ENCODE measurements at regions not wholly inside any gene's neighbourhood (a gene's known extent, or its start where the extent isn't known, plus 50 kb on each side); places are given as distances from the start of the nearest gene placed in this dataset.
"Not testable (repeated sequence)": the region's sequence is repeated elsewhere in the genome, so short reads cannot be mapped to it uniquely, and the experiment has no call there.

GRCh38 chr10:34954142-34954541 is 136.0 kb downstream of the CUL2 start (continued):
- TF ChIP-seq NFE2L2 (conservative IDR thresholded peaks at IDR 0.05; ENCODE audit: low read length): no peak
- TF ChIP-seq, protein P1, sequence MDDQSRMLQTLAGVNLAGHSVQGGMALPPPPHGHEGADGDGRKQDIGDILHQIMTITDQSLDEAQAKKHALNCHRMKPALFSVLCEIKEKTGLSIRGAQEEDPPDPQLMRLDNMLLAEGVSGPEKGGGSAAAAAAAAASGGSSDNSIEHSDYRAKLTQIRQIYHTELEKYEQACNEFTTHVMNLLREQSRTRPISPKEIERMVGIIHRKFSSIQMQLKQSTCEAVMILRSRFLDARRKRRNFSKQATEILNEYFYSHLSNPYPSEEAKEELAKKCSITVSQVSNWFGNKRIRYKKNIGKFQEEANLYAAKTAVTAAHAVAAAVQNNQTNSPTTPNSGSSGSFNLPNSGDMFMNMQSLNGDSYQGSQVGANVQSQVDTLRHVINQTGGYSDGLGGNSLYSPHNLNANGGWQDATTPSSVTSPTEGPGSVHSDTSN (IDR thresholded peaks at IDR 0.05): no peak
- TF ChIP-seq HOXB5 (CRISPR knock-in tag; IDR thresholded peaks at IDR 0.05): no peak
- TF ChIP-seq TP53 (CRISPR knock-in tag; IDR thresholded peaks at IDR 0.05): no peak
- TF ChIP-seq CHD4 (IDR thresholded peaks at IDR 0.05; ENCODE audit: borderline replicate concordance): no peak
- TF ChIP-seq CEBPB (IDR thresholded peaks at IDR 0.05): no peak
- TF ChIP-seq HOXA7 (CRISPR knock-in tag; IDR thresholded peaks at IDR 0.05): no peak

DNA sequence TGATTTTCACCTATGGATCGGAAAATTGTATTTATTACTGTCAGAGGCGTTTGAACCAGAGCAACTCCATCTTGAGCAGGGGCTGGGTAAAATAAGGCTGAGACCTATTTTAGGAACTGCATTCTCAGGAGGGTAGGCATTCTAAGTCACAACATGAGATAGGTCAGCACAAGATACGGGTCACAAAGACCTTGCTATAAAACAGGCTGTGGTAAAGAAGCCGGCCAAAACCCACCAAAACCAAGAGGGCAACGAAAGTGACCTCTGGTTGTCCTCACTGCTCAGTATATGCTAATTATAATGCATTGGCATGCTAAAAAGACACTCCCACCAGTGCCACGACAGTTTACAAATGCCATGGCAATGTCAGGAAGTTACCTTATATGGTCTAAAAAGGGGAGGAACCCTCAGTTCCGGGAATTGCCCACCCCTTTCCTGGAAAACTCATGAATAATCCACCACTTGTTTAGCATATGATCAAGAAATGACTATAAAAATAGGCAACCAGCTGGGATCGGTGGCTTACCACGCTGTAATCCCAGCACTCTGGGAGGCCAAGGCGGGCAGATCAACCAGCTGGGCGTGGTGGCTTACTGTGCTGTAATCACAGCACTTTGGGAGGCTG is 136.3 kb upstream of the PARD3 start:
- H3K4me2 ChIP-seq; H3K4me1 ChIP-seq; FAIRE-seq; POLR2A ChIA-PET; H3K27ac ChIP-seq; H3K4me3 ChIP-seq; H3K9me3 ChIP-seq; DNase-seq (ENCODE audit: low read depth in 1 of 2, low spot score in 1 of 2); ATAC-seq: not testable (repeated sequence)
- WGBS (ENCODE audit: missing lambda C conversion rate): 75% methylated on average over 11 of the region's 11 CpGs
- CTCF ChIA-PET: interaction anchor here (0.8 to 1.1 kb wide), 3 partner anchors 15 to 200 kb away, joined by 3 read pairs; no protein-coding TSS in a partner anchor

GRCh38 chr10:34945951-34946522 is 130.9 kb upstream of the PARD3 start:
- CTCF ChIA-PET: interaction anchor here (0.9 to 1.3 kb wide), 2 partner anchors 291 to 307 kb away, joined by 3 read pairs; no protein-coding TSS in a partner anchor
- DNase-seq (ENCODE audit: low read depth in 1 of 2, low spot score in 1 of 2); H3K4me2 ChIP-seq; FAIRE-seq; H3K4me3 ChIP-seq; POLR2A ChIA-PET; ATAC-seq; H3K9me3 ChIP-seq; H3K4me1 ChIP-seq; H3K27ac ChIP-seq: not testable (repeated sequence)
- 80% methylated on average over 9 of the region's 9 CpGs for WGBS (ENCODE audit: missing lambda C conversion rate)

DNA sequence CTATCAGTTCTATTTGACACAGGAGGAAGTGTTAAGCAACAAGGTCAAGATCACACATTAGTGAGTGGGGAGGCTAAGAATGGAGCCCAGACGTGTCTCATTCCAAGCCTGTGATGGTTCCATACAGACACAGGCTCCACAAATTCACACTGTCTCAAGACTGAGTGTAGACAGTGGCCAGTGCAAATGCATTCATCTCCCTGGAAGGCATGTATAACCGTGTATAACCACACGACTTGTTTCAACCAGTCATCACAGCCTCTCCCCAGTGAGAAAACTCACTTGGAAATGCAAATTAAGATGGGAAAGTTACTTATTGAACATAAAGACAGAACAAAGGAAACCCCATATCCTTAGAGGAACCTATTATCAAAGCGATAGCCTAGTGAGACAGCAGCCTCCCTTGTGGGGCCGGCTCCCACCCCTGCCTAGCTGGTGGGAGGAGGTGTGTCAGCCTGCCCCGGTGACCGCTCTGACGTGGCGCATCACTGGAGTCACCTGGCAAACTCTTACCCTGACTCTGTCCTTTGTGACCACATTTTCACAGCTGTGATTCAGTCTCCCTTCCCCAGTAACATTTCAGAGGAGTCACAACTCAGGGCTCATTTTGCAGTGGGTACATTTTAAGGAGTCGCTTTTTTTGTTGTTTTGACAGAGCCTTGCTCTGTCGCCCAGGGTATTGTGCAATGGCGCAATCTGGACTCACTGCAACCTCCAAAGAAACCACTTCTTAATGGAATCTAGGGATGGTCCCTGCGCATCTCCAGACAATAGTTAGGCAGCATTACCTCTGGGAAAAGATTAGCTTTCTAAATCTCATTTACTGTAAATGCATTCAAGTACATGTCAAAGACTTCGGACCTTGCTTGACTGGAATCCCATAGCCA is 126.6 kb upstream of the PARD3 start:
- DNase-seq (ENCODE audit: low read depth in 1 of 2, low spot score in 1 of 2): no peak
- H3K4me2 ChIP-seq: no peak overlapping the region
- CTCF ChIA-PET: interaction anchor here (0.5 kb wide), 1 partner anchor 247 kb away, joined by 4 read pairs; no protein-coding TSS in a partner anchor
- H3K9me3 ChIP-seq: no peaks in the 10 kb centered on the region
- WGBS (ENCODE audit: missing lambda C conversion rate): 84% methylated on average over 14 of the region's 14 CpGs
- FAIRE-seq: no peak
- ATAC-seq: peak in 1 of 2 experiments; percentile 28; a peak in 2 of 6 replicates
- H3K27ac ChIP-seq: no peak overlapping the region
- no peak overlapping the region for H3K4me3 ChIP-seq
- H3K4me1 ChIP-seq: no peaks in the 10 kb centered on the region
- TF ChIP-seq CEBPB (IDR thresholded peaks at IDR 0.05): peak in 1 of 2 experiments; percentile 57; a peak in 2 of 4 replicates
- TF ChIP-seq E2F6 (IDR thresholded peaks at IDR 0.05; ENCODE audit: borderline replicate concordance, low read depth): no peak
- no peak for TF ChIP-seq SMC3 (IDR thresholded peaks at IDR 0.05)
- TF ChIP-seq MAFK (IDR thresholded peaks at IDR 0.05; ENCODE audit: partially characterized antibody): no peak
- POLR2A ChIA-PET: no interaction called here

- no peak for FAIRE-seq
- no peak for ATAC-seq
- H3K4me3 ChIP-seq: no peak overlapping the region
- no peaks in the 10 kb centered on the region for H3K9me3 ChIP-seq
- H3K4me1 ChIP-seq: no peaks in the 10 kb centered on the region
- no peak for TF ChIP-seq CHD4 (IDR thresholded peaks at IDR 0.05; ENCODE audit: borderline replicate concordance)
- no peak for TF ChIP-seq FOSB (CRISPR knock-in tag; IDR thresholded peaks at IDR 0.05)
- no peak for TF ChIP-seq ZFP36 (IDR thresholded peaks at IDR 0.05; ENCODE audit: borderline replicate concordance, partially characterized antibody)
- TF ChIP-seq EHMT2 (IDR thresholded peaks at IDR 0.05; ENCODE audit: low read depth): no peak
- no peak for TF ChIP-seq MAFK (IDR thresholded peaks at IDR 0.05; ENCODE audit: partially characterized antibody)
- TF ChIP-seq ZC3H11A (IDR thresholded peaks at IDR 0.05): no peak
- no peak for TF ChIP-seq KDM5A (IDR thresholded peaks at IDR 0.05)
- no peak for TF ChIP-seq ESRRA (IDR thresholded peaks at IDR 0.05; ENCODE audit: borderline replicate concordance, low read length)
- TF ChIP-seq HEYL (CRISPR knock-in tag; IDR thresholded peaks at IDR 0.05): no peak
- TF ChIP-seq TFCP2L1 (CRISPR knock-in tag; IDR thresholded peaks at IDR 0.05): no peak
- TF ChIP-seq FOXS1 (CRISPR knock-in tag; IDR thresholded peaks at IDR 0.05): no peak
- no peak for TF ChIP-seq CEBPB (IDR thresholded peaks at IDR 0.05)
- TF ChIP-seq, protein P2, sequence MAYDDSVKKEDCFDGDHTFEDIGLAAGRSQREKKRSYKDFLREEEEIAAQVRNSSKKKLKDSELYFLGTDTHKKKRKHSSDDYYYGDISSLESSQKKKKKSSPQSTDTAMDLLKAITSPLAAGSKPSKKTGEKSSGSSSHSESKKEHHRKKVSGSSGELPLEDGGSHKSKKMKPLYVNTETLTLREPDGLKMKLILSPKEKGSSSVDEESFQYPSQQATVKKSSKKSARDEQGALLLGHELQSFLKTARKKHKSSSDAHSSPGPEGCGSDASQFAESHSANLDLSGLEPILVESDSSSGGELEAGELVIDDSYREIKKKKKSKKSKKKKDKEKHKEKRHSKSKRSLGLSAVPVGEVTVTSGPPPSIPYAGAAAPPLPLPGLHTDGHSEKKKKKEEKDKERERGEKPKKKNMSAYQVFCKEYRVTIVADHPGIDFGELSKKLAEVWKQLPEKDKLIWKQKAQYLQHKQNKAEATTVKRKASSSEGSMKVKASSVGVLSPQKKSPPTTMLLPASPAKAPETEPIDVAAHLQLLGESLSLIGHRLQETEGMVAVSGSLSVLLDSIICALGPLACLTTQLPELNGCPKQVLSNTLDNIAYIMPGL (CRISPR knock-in tag; IDR thresholded peaks at IDR 0.05; ENCODE audit: borderline replicate concordance): no peak
- TF ChIP-seq HOXB5 (CRISPR knock-in tag; IDR thresholded peaks at IDR 0.05): no peak
- no peak overlapping the region for H3K4me2 ChIP-seq
- WGBS (ENCODE audit: missing lambda C conversion rate): 73% methylated on average over 8 of the region's 8 CpGs
- ChIA-PET POLR2A (no interaction called here), CTCF (no interaction called here)
- DNase-seq (ENCODE audit: low read depth in 1 of 2, low spot score in 1 of 2): no peak
- no peak overlapping the region for H3K27ac ChIP-seq
Observed at GRCh38 chr10:34940436-34940835, 125.3 kb upstream of the PARD3 start.
